Astrocyte of the cerebellum (primary cell): ENCODE measurements at regions not wholly inside any gene's neighbourhood (a gene's known extent, or its start where the extent isn't known, plus 50 kb on each side); places are given as distances from the start of the nearest gene placed in this dataset.

Experiments
- DNase-seq: peaks from one replicate; pipeline ENCODE4 v3.0.0-alpha.2; 2011; ENCODE audit warnings: low read depth
- H3K4me3 ChIP-seq: 2 replicates; pipeline ENCODE4 v1.5.1; 2011; ENCODE audit warnings: mild to moderate bottlenecking, low read depth, low read length, moderate library complexity
- CTCF ChIP-seq: IDR thresholded peaks from 2 replicates; pipeline ENCODE4 v1.5.1; 2012; ENCODE audit warnings: low read length, low read depth, moderate library complexity, mild to moderate bottlenecking; ENCODE audit errors: missing control alignments
- in situ Hi-C: cut with HindIII; loops from 2 replicates; pipeline ENCODE4 v1.10.0; 2017; ENCODE audit warnings: low sequenced_read_pairs

- no peak for TF ChIP-seq CTCF
- no peak overlapping the region for H3K4me3 ChIP-seq
- DNase-seq = no peak
- in situ Hi-C loops = no loop called here
Measured at GRCh38 chr7:51702673-51703072, 386.1 kb upstream of the COBL start.

DNA sequence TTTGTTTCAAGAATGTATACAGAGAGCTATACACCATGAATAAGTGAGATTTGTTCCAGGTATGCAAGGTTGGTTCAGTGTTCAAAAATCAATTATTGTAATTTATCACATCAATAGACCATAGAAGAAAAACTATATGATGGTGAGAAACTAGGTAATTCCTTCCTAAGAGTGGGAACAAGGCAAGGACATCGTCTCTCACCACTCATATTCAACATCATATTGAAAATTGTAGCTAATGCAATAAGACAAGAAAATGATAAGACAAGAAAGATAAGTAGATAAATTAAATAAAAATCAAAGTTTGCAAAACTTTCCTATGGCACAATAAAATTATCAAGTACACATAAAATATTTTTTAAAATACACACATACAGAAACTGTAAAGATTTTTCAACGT, 385.3 kb upstream of the COBL start:
- DNase-seq = no peak
- no peak overlapping the region for H3K4me3 ChIP-seq
- no peak for TF ChIP-seq CTCF
- in situ Hi-C loops = no loop called here

DNA sequence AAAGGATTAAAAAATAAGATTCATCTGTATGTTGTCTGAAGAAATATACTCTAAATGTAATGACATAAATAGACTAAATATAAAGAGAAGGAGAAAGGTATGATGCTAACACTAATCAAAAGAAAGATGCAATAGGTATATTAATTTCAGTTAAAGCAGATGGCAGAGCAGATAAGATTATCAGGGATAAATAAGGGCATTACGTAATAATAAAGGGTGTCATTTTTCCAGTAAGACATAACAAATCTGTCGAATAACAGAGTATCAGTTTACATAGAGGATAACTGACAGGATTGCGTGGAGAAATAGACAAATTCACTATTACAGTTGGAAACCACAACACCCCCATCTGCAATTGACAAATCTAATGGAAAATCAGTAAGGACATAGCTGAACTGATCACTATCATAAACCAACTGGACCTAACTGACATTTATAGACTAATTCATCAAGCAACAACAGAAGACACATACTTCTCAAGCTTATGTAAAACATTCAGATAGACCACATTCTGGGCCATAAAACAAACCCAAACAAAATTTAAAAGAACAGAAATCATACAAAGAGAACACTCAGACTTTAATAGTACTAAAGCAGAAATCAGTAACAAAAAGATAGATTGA, 384.1 kb upstream of the COBL start:
- DNase-seq = no peak
- no peak for TF ChIP-seq CTCF
- no peak overlapping the region for H3K4me3 ChIP-seq
- in situ Hi-C loops = no loop called here

DNA sequence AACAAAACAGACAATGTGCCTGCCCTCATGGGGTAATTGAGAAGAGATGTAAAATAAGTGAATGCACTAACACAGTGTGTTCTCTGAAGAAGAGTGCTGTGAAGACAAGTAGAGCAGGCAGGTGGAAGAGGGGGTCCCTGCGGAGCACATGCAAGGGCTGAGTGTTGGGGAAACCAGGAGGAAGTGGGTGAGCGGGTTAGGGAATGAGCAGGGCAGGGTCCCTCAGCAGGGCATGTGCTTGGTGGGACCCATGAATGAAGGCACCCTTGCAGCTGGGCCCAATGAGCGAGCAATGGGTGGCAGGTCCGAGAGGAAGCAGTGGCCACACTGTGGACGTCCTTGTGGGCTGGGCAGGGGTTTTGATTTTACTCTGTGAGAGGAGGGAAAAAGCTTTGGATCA, 376.6 kb upstream of the COBL start:
- in situ Hi-C loops = no loop called here
- TF ChIP-seq CTCF = no peak
- no peak overlapping the region for H3K4me3 ChIP-seq
- no peak for DNase-seq

DNA sequence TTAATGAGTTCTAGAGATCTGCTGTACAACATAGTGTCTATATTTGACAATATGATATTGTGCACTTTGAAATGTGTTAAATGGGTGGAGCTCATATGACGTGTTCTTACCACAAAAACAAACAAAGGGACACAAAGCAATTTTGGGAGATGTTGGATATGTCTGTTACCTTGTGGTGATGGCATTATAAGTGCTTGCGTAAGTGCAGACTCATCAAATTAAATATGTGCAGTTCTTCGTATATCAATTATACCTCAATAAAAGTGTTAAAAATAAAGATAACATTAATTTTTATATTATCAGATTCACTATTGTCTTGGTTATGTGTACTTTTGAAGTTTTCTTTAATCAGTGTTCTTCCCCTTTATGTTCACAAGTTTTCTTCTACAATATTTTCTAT, 372.9 kb upstream of the COBL start:
- in situ Hi-C loops = no loop called here

GRCh38 chr7:51685794-51686193, 369.2 kb upstream of the COBL start:
- H3K4me3 ChIP-seq = no peak overlapping the region
- no peak for DNase-seq
- no peak for TF ChIP-seq CTCF
- in situ Hi-C loops = no loop called here

More for the DNA sequence above, 372.9 kb upstream of the COBL start:
- no peak for TF ChIP-seq CTCF
- no peak overlapping the region for H3K4me3 ChIP-seq
- no peak for DNase-seq
